ENCODE measurements at regions not wholly inside any gene's neighbourhood (a gene's known extent, or its start where the extent isn't known, plus 50 kb on each side); places are given as distances from the start of the nearest gene placed in this dataset.

- H3K4me1 Mint-ChIP-seq = peaks cover 44% of the 10 kb centered on the region
- no peaks in the 10 kb centered on the region for H3K27me3 Mint-ChIP-seq (ENCODE audit: low read depth)
- H3K27ac Mint-ChIP-seq (ENCODE audit: unreplicated experiment) = peak overlapping the region; percentile 54
- no peak for TF ChIP-seq CTCF (conservative IDR thresholded peaks at IDR 0.05)
- H3K4me3 Mint-ChIP-seq = no peak overlapping the region
- no peaks in the 10 kb centered on the region for H3K9me3 Mint-ChIP-seq
- H3K36me3 Mint-ChIP-seq (ENCODE audit: low read depth) = no peaks in the 10 kb centered on the region
- no peak for DNase-seq (ENCODE audit: low read depth, low spot score)
These were observed 62.7 kb upstream of the PELI2 start for GRCh38 chr14:56055511-56055910.

- no peak overlapping the region for H3K4me3 Mint-ChIP-seq
- no peaks in the 10 kb centered on the region for H3K27me3 Mint-ChIP-seq (ENCODE audit: low read depth)
- H3K27ac Mint-ChIP-seq (ENCODE audit: unreplicated experiment) = no peak overlapping the region
- no peaks in the 10 kb centered on the region for H3K9me3 Mint-ChIP-seq
- no peak for DNase-seq (ENCODE audit: low read depth, low spot score)
- H3K4me1 Mint-ChIP-seq = peaks cover 48% of the 10 kb centered on the region
- no peak for TF ChIP-seq CTCF (conservative IDR thresholded peaks at IDR 0.05)
- H3K36me3 Mint-ChIP-seq (ENCODE audit: low read depth) = no peaks in the 10 kb centered on the region
These were observed 62.2 kb upstream of the PELI2 start for GRCh38 chr14:56056031-56056430.

GRCh38 chr14:56057071-56057741 lies 61.0 kb upstream of the PELI2 start:
- no peak for TF ChIP-seq CTCF (conservative IDR thresholded peaks at IDR 0.05)
- no peaks in the 10 kb centered on the region for H3K9me3 Mint-ChIP-seq
- H3K4me1 Mint-ChIP-seq = peaks cover 46% of the 10 kb centered on the region
- no peak for DNase-seq (ENCODE audit: low read depth, low spot score)
- no peak overlapping the region for H3K4me3 Mint-ChIP-seq
- no peaks in the 10 kb centered on the region for H3K36me3 Mint-ChIP-seq (ENCODE audit: low read depth)
- H3K27me3 Mint-ChIP-seq (ENCODE audit: low read depth) = no peaks in the 10 kb centered on the region
- H3K27ac Mint-ChIP-seq (ENCODE audit: unreplicated experiment) = peak overlapping the region; percentile 86

GRCh38 chr14:56057767-56058166 lies 60.4 kb upstream of the PELI2 start:
- Mint-ChIP-seq H3K27ac (ENCODE audit: unreplicated experiment) (peak overlapping the region; percentile 86), H3K4me3 (no peak overlapping the region)

GRCh38 chr14:56059054-56059453 lies 59.2 kb upstream of the PELI2 start:
- H3K27ac Mint-ChIP-seq (ENCODE audit: unreplicated experiment) = no peak overlapping the region
- DNase-seq (ENCODE audit: low read depth, low spot score) = no peak
- peaks cover 46% of the 10 kb centered on the region for H3K4me1 Mint-ChIP-seq
- H3K27me3 Mint-ChIP-seq (ENCODE audit: low read depth) = no peaks in the 10 kb centered on the region
- no peaks in the 10 kb centered on the region for H3K9me3 Mint-ChIP-seq
- no peak overlapping the region for H3K4me3 Mint-ChIP-seq
- TF ChIP-seq CTCF (conservative IDR thresholded peaks at IDR 0.05) = no peak
- no peaks in the 10 kb centered on the region for H3K36me3 Mint-ChIP-seq (ENCODE audit: low read depth)

More at GRCh38 chr14:56057767-56058166, 60.4 kb upstream of the PELI2 start:
- Mint-ChIP-seq H3K9me3 (no peaks in the 10 kb centered on the region), H3K36me3 (ENCODE audit: low read depth) (no peaks in the 10 kb centered on the region), H3K4me1 (peaks cover 46% of the 10 kb centered on the region), H3K27me3 (ENCODE audit: low read depth) (no peaks in the 10 kb centered on the region)
- TF ChIP-seq CTCF (conservative IDR thresholded peaks at IDR 0.05) = no peak
- DNase-seq (ENCODE audit: low read depth, low spot score) = no peak
